GM18519 (cell line): ENCODE measurements at regions not wholly inside any gene's neighbourhood (a gene's known extent, or its start where the extent isn't known, plus 50 kb on each side); places are given as distances from the start of the nearest gene placed in this dataset.
"Not testable (repeated sequence)": the region's sequence is repeated elsewhere in the genome, so short reads cannot be mapped to it uniquely, and the experiment has no call there.

Experiments
- ATAC-seq: cut with Tn5 transposase; IDR thresholded peaks from one replicate; pipeline ENCODE4 v1.9.1; 2021; ENCODE audit warnings: mild to moderate bottlenecking, moderate library complexity; ENCODE audit not compliant: unreplicated experiment, low FRiP score

DNA sequence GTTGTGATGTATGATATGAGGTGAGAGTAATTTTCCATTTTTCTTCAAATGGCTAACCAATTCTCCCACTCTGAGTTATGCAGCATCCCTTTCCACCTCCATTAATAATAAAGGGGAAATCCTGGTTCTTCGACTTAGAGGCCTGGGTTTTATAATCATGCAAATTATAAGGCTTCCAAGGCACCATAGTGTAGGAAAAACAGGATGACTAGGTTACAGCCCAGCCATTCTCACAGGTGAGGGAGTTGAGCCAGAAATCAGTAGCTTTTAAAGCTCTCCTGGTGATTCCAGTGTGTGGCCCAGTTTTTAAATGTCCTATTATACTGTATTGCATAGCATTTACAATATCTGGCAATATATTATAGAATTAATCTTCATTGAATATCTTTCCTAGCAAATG is 203.1 kb downstream of the ARHGEF9 start:
- ATAC-seq = no peak

DNA sequence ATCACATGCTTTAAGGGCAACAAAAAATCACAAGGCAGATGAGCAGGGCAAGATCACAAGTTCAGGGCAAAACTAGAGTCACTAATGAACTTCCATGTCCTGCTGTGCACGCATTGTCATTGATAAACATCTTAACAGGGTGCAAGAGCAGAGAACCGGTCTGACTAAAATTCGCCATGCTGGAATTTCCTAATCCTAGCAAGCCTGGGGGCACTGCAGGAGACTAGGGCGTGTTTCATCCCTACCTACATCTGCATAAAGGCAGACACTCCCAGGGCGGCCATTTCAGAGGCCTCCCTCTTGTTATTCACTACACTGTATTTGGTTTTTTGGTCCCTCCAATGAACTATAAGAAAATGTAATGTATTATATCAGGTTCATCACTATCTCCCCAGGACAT is 203.6 kb downstream of the ARHGEF9 start:
- ATAC-seq = no peak

DNA sequence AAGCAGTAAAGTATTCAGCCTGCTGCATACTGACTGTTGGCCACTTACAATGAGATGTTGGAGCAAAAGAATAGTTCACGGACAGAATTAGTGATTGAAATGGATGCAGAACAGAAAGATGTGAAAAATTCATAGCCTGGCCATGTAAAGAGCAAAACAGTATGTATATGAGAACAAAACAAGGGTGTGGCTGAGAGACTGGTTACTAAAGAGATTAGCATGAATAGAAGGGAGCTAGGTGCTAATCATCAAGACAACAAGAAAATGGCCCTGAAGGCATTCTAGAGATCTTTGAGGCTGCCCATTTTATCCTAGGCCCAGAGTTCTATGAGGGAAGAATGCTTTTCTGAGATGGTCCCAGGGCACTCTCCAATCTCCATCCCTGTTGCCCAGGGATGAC is 208.5 kb downstream of the ARHGEF9 start:
- ATAC-seq = no peak

DNA sequence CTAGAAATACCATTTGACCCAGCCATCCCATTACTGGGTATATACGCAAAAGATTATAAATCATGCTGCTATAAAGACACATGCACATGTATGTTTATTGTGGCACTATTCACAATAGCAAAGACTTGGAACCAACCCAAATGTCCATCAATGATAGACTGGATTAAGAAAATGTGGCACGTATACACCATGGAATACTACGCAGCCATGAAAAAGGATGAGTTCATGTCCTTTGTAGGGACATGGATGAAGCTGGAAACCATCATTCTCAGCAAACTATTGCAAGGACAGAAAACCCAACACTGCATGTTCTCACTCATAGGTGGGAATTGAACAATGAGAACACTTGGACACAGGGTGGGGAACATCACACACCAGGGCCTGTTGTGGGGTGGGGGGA is 209.3 kb downstream of the ARHGEF9 start:
- not testable (repeated sequence) for ATAC-seq

DNA sequence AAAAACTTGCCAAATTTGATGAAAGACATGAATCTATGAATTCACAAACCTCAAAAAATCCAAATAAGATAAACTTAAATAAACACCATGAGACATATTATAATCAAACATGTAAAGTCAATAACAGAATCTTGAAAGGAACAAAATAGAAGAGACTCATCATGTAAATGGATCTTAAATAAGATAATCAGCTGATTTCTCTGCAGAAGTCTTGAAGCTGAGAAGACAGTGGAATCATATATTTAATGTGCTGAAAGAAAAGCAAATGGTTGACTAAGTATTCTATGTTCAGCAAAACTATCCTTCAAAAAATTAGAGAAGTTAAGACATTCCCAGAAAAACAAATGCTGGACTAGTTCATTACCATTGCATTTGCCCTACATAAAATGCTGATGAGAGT is 215.7 kb upstream of the SPIN4 start:
- no peak for ATAC-seq

DNA sequence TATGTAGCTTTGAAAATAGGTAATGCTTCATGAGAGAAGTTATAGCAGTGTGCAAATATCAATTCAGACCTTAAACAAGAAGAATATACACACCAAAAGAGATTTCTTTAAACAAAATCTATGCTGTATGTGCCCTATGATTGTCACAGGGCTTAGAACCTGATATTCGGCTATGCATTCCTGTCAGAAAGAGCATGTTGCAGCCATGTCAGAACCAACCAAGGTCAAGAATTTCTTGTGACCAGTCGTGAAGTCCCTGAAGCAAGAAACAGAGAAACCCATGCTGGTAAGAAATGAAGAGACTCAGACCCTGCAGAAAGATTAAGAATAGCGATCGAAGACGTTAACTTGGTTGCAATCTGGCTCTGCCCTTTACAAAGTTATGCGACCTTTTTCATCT is 210.3 kb upstream of the SPIN4 start:
- no peak for ATAC-seq

DNA sequence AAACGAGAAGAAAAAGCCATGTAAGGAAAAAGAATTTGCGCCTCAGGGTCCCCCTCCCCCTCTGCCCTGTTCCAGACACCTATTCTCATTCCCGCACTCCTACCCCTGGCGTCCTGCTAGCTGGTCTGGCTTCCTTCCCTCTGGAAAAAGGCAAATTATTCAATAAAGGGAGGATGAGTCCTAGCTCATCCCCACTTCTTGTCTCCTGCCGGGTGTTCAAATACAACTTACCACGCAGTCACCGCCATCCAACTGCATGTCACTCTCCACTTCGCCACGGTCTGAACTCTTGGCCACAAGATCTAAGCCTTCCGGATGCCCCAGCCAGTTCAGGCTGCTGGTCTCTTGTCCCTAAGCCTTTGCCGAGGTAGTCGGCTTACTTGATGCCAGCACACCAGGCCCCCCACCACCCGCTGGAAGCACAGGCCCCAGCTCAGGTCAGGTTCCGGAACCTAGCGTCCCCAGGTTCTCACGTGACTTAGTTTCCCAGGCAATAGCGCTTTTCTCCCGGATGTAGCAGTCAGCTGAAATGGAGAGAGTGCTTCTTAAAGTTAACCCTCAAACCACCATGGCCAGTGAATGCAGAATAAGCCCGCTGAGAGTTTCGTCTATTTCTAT is 209.6 kb upstream of the SPIN4 start:
- peak; percentile 95 for ATAC-seq

DNA sequence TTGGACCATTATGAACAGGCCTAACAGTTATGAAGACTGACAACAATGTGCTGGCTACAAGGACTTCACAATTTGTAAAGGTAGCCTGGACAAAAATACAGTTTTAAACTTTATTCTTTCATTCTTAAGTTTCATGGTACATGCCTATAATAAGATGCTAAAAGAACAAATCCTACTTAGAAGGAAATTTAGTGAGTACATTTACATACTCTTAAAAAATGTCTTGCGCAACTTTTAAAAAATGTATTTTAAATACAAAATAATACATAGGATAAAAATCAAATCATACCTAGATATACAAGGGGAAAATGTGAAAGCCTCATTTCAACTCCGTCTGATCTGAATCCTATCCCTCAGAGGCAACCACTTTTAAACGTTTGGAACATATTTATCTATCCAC is 200.7 kb upstream of the SPIN4 start:
- ATAC-seq = no peak

DNA sequence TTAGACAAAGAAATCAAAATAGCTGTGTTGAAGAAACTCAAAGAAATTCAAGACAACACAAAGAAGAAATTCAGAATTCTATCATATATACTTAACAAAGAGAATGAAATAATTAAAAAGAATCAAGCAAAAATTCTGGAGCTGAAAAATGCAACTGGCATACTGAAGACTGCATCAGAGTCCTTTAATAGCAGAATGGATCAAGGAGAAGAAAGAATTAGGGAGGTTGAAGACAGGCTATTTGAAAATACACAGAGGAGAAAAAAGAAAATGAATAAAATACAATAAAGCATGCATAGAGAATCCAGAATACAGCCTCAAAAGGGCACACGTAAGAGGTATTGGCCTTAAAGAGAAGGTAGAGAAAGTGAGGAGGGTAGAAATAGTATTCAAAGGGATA is 179.5 kb upstream of the SPIN4 start:
- ATAC-seq = no peak

DNA sequence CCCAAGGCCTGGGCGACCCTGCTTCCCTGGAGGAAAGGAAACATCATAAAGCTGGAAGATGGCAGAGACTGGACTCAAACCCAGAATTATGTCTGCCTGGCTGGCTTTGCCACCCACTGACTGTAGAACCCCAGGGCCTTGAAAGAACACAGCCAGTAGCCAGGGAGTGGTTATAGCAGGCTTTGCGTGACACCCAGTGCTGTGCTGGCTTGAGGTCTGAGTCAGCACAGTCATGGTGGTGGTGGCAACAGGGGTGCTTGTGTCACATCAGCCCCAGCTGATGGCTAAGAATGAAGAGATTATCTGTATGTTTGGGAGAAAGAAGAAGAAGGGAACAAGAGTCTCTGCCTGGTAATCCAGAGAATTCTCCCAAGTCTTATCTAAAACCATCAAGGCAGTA is 178.8 kb upstream of the SPIN4 start:
- no peak for ATAC-seq

DNA sequence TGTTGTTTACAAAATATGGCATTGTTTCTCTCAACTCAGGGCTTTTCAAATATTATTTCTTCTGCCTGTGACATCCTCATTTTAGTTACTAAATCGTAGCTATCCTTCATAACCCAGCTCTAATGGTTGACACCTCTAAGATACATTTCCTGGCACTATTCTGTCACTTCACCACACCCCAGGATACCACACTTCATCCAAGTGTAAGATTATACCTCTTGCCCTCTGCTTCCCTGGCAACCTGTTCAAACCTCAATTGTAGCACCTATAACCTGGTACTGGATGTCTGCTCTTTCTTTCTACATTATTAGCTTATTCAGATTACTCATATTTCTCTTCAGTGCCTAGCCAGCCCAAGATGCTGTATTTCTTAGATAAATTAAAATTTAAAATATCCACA is 175.7 kb upstream of the SPIN4 start:
- ATAC-seq = no peak

DNA sequence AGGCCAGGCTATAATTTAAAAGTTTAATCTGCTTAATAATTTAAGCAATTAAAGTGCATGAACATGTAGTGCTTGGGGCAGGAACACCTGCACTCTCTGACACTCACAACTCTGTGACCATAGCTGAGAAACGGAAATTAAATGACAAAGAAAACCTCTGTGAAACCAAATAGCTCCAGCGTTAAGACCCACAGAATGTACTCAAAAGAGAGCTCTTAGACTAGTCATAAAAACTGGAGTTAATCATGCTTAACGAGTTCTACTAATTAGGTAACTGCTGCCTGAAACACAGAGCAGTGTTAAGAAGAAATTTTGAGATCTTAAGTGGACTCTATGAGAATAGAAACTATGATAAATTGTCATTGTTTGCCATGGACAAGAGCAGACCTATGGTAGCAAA is 174.4 kb upstream of the SPIN4 start:
- no peak for ATAC-seq

DNA sequence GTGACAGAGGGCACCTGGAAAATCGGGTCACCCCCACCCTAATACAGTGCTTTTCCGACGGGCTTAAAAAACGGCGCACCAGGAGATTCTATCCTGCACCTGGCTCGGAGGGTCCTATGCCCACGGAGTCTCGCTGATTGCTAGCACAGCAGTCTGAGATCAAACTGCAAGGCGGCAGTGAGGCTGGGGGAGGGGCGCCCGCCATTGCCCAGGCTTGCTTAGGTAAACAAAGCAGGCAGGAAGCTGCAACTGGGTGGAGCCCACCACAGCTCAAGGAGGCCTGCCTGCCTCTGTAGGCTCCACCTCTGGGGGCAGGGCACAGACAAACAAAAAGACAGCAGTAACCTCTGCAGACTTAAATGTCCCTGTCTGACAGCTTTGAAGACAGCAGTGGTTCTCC is 168.2 kb upstream of the SPIN4 start:
- ATAC-seq = not testable (repeated sequence)

DNA sequence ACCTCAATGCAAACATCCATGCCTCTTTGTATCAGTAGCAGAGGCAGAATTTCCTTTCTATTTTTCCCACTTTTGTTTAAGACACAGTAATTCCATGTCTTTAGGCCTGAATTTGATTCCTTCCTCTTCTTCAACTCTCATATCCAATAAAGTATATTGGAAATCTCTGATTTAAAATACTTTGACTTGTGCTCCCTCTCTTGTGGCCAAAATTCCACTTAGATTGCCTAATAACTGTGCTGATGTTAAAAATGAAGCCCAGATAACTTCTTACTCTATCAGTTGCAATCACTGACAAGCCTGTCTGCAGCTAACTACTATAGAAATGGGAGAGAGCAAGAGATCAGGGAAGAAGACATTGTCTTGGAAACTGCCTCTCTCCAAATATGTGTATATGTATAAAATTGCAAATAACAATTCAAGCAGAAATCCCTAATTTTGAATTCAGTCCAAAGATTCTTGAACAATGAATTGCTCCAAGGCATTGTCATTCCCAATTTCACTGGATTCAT is 163.5 kb upstream of the SPIN4 start:
- no peak for ATAC-seq

DNA sequence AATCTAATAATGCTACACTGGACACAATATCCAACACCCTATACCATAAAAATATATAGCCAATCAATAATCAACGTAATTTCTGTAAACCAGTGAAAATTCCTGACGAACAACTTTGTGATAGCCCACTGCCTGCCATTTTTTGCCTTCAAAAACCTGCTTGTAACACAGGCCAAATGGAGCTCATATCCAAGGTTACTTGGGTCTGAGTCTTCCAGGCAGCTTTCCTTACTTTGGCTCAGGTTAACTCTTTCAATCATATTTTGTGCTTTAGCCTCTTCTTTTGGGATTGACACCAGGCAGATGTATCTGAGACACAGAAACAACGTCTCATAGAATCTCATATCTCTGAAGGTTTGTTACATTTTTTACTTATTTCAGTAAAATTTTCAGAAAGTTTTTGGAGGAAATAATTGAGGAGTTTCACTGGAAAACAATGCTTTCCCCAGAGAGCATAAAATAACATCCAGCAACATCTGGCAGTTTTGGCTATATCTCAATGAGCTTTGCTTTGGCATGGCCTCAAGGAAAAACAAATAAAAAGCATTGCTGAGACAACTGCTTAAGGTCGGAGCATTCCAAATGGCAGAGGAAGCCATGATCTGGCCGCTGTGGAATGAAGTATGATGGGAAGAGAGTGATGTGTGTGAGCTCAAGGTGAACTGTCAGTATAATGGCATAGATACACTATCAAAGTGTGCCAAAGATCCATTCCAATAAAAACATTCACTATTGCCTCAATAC is 162.9 kb upstream of the SPIN4 start:
- no peak for ATAC-seq

DNA sequence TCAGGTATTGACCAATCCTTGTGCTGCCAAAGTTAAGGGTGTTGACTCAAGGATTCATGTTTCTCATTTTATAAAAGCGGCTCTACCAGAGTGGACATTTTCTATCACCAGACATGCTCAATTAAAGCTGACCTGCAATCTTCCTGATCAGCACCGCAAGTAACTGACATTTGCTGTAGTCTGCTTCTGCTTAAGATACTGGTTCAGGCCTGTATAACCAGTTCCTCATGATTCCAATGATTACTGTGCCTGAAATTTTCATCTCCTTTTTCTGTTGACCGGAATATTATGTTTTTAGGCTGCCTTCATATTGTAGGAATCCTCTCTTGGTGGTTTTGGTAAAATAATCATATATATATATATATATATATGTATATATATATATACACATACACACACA is 160.2 kb upstream of the SPIN4 start:
- ATAC-seq = no peak

DNA sequence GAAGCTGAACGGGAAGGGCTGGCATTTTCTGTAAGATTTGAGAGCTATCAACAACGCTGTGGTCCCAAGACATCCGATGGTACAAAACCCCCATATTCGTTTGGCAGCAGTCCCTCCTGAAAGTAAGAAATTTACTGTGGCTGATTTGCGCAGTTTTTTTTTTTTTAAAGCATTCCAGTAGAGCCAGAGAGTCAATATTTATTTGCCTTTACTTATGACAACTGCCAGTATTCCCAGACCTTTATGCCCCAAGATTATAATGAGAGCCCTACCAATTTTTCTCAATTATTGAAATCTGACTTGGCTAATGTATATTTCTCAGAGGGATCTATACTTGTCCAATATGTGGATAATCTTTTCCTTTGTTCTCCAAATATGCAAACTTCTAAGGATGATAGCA is 157.5 kb upstream of the SPIN4 start:
- ATAC-seq = no peak

DNA sequence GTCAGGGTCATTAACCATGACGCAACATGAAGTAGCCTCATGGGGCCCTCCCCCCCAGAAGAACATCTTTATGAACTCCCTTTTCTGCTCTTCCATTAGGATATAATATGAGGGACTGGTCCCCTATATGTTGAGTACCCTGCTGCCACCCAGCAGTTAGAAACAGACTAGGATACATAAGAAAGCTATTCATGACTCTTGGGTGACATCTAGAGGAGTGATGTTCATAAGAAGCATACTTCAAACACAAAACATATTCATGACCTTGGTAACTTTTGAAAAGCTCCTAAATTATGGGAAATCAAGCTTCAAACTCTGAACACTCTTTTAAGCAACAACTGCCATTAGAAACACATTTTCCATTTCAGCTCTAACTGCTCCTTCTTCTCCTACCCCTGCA is 155.2 kb upstream of the SPIN4 start:
- peak; percentile 68 for ATAC-seq

DNA sequence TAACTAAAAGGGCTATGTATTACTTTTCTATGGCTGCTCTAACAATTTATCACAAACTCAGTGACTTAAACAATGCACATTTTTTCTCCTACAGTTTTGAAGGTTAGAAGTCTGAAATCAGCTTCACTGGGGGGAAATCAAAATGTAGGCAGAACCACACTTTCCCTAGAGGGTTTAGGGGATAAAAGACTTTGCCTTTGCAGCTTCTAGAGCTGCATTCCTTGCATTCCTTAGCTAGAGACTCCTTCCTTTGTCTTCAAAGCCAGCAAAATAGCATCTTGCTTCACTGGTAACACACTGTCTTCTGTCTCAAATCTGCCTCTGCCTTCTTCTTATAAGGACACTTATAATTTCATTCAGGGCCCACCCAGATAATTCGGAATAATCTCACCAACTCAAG is 152.4 kb upstream of the SPIN4 start:
- ATAC-seq = no peak

DNA sequence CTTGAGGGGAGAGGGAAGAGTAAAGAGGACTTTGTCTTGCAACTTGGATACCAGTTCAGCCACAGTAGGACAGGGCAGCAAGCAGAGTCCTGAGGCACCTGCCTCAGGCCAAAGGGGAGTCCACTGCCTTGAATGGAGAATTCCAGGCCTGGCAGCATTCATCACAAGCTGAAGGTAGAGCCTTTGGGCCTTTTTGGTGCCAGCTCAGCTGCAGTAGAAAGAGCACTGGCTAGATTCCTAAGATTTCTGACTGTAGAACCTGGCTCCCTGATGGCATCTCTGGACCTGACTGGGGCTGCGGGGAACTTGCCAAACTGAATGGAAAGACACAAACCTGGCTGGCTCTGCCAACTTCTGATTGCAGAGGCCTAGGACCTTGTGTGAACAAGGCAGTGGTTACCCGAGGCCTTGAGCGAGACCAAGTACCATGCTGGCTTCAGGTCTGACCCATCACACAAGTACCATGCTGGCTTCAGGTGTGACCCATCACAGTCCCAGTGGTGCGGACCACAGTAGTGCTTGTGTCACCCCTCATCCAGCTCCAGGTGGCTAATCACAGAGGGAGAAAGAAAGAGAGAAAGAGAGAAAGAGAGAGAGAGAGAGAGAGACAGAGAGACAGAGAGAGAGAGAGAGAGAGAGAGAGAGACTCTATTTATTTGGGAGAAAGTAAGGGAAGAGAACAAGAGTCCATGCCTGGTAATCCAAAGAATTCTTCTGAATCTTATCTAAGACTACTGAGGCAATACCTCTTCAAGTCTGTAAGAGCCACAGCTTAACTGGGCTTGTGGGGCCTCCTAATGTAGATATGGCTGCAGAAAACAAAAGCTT is 137.6 kb upstream of the SPIN4 start:
- ATAC-seq = no peak

DNA sequence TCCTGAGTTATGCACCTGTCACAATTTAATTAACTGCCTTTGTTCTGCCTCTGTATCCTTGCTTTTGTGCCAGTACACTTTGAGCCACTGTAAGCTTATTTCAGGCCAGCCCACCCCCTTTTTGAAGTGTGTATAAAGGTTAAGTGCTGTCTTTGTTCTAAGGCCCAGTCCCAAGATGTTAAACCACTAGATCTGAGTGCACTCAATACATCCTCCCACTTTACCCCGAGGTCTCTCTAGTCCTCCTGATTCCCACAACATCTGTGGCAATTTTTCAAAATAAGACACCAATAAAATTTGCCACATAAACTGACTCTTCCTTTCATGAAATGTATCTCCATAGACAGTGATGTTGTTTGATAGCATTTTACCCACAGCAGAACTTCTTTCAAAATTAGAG is 124.1 kb upstream of the SPIN4 start:
- no peak for ATAC-seq
